GM20000 (cell line): ENCODE measurements at regions not wholly inside any gene's neighbourhood (a gene's known extent, or its start where the extent isn't known, plus 50 kb on each side); places are given as distances from the start of the nearest gene placed in this dataset.

Source experiments
- DNase-seq: peaks from one replicate; pipeline ENCODE4 v3.0.0; 2012; ENCODE audit warnings: low spot score
- CTCF ChIP-seq: IDR thresholded peaks from 2 replicates; pipeline ENCODE4 v1.5.1; 2012; ENCODE audit warnings: mild to moderate bottlenecking, control low read depth; ENCODE audit errors: extremely low read depth, missing control alignments

- no peak for DNase-seq
- TF ChIP-seq CTCF, result no peak
These were observed 265.7 kb upstream of the FAM241A start for GRCh38 chr4:111879539-111879938.

GRCh38 chr4:111880116-111880515, 265.1 kb upstream of the FAM241A start:
- no peak for TF ChIP-seq CTCF
- DNase-seq, result no peak

- TF ChIP-seq CTCF, result no peak
- DNase-seq, result no peak
These were observed 261.7 kb upstream of the FAM241A start for GRCh38 chr4:111883557-111883999.

- no peak for DNase-seq
- TF ChIP-seq CTCF, result no peak
These were observed 254.8 kb upstream of the FAM241A start for GRCh38 chr4:111890412-111890811.

GRCh38 chr4:111905511-111905910, 239.7 kb upstream of the FAM241A start:
- no peak for DNase-seq
- no peak for TF ChIP-seq CTCF

- DNase-seq, result no peak
- no peak for TF ChIP-seq CTCF
These were observed 225.6 kb upstream of the FAM241A start for GRCh38 chr4:111919639-111920038.

GRCh38 chr4:111921714-111922113, 223.5 kb upstream of the FAM241A start:
- no peak for TF ChIP-seq CTCF
- DNase-seq, result no peak
